HEK293 (cell line): ENCODE measurements at regions not wholly inside any gene's neighbourhood (a gene's known extent, or its start where the extent isn't known, plus 50 kb on each side); places are given as distances from the start of the nearest gene placed in this dataset.

Experiments
- TCF7L2 ChIP-seq: IDR thresholded peaks from 2 replicates; pipeline ENCODE4 v1.6.1; 2011; ENCODE audit warnings: low read depth, mild to moderate bottlenecking, inconsistent platforms, low read length, moderate library complexity, borderline replicate concordance
- ZNF274 ChIP-seq, 2 experiments: fragments of 200-500 bp in 1 of 2; fragments of 450-650 bp in 1 of 2; sonication (Bioruptor generic) in 1 of 2; formaldehyde crosslinking in 1 of 2; IDR thresholded peaks; 2 replicates each; pipeline versions ENCODE4 v1.5.1 to v1.6.1; 2014 to 2016; ENCODE audit warnings: borderline replicate concordance in 1 of 2, inconsistent platforms in 1 of 2, low read length in 1 of 2, missing biosample characterization in 1 of 2, missing genetic modification characterization in 1 of 2
- TF ChIP-seq, protein P1 (sequence below): fragments of 450-650 bp; formaldehyde crosslinking; IDR thresholded peaks from 2 replicates; pipeline ENCODE4 v1.5.1; 2016; ENCODE audit warnings: missing biosample characterization, missing genetic modification characterization

DNA sequence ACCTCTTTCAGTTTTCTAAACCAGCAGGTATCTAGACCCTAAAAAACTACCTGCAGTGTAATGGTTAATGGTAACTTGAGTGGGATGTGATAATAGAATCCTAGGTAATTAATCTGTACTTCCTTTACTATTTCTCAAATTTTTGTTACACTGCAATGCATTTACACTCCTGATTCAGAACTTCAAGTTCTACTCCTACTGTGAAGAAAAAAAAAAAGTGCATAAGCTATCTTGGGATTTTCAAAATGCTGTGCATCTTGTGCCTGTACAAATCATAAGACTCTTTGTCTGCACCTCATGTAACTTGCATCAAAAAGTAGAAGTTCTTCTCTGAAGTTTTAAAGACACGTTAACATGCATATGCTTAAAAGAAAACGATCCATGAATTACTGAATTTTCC lies 554.1 kb downstream of the CETN3 start:
- no peak for TF ChIP-seq TCF7L2
- no peak for TF ChIP-seq ZNF274 (IDR thresholded peaks at IDR 0.05; ENCODE audit: low read length)
- no peak for TF ChIP-seq ZNF274 (tag by site-specific recombination; IDR thresholded peaks at IDR 0.05; ENCODE audit: borderline replicate concordance)
- TF ChIP-seq, protein P1, sequence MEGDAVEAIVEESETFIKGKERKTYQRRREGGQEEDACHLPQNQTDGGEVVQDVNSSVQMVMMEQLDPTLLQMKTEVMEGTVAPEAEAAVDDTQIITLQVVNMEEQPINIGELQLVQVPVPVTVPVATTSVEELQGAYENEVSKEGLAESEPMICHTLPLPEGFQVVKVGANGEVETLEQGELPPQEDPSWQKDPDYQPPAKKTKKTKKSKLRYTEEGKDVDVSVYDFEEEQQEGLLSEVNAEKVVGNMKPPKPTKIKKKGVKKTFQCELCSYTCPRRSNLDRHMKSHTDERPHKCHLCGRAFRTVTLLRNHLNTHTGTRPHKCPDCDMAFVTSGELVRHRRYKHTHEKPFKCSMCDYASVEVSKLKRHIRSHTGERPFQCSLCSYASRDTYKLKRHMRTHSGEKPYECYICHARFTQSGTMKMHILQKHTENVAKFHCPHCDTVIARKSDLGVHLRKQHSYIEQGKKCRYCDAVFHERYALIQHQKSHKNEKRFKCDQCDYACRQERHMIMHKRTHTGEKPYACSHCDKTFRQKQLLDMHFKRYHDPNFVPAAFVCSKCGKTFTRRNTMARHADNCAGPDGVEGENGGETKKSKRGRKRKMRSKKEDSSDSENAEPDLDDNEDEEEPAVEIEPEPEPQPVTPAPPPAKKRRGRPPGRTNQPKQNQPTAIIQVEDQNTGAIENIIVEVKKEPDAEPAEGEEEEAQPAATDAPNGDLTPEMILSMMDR, result no peak
